NCI-H1105 treated with DMSO at 0.1 percent for 48 hours (cell line): ENCODE measurements at regions not wholly inside any gene's neighbourhood (a gene's known extent, or its start where the extent isn't known, plus 50 kb on each side); places are given as distances from the start of the nearest gene placed in this dataset.
"Not testable (repeated sequence)": the region's sequence is repeated elsewhere in the genome, so short reads cannot be mapped to it uniquely, and the experiment has no call there.

Experiments used
- DNase-seq: peaks from one replicate; lab custom pipeline; 2025; lab: John Stamatoyannopoulos, UW

GRCh38 chr12:124218650-124219049, 76.2 kb upstream of the RFLNA start:
- DNase-seq = not testable (repeated sequence)

GRCh38 chr12:124222368-124223245, 72.3 kb upstream of the RFLNA start:
- no peak for DNase-seq

DNA sequence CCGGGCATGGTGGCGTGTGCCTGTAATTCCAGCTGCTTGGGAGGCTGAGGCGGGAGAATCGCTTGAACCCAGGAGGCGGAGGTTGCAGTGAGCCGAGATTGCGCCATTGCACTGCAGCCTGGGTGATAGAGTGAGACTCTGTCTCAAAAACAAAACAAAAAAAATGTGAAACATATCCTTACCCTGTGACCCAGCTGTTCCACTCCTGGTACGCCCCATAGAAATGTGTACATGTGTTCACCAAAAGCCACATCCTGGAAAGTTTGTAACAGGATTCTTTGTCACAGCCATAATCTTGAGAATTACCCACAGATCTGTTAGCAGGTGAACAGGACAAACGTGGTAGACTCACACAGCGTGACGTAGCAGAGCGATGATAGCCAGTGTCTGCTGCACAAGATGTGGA, 71.2 kb upstream of the RFLNA start:
- not testable (repeated sequence) for DNase-seq

DNA sequence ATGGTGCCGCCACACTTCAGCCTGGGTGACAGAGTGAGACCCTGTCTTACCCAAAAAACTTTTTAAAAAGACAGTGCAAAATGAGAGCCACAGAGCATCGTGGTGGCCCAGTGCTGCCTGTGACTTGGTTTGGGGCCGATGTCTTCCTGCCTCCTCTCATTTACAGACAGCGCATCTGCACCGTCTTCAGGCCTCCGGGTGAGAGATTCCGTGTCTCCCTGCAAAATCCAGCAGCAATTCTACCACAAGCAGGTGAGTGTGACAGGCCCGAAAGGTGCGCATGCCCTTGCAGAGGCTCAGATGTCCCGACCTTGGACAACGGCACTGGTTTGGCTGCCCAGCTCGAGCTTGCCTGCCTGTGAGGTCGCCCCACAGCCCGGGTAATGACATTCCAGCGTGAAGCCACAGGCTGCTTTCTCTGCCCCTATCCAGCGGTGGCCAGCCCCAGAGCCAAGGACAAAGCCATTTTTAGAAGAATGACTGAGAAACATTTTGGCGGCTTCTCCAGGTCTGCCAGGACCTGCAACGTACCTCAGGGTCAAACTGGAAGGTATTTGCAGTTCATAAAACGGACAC, 70.3 kb upstream of the RFLNA start:
- no peak for DNase-seq

DNA sequence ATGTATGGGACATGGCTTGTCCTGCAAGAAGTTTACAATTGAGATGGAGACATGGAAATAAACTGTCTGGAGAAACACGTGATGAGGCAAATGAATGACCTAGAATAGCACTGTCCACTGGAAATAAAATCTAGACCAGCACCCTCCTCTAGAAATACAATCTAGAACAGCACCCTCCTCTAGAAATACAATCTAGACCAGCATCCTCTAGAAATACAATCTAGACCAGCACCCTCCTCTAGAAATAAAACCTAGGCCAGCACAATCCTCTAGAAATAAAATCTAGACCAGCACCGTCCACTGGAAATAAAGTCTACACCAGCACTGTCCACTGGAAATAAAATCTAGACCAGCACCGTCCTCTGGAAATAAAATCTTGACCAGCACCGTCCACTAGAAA, 69.2 kb upstream of the RFLNA start:
- DNase-seq = no peak

- DNase-seq = no peak
Measured at GRCh38 chr12:124227951-124228711, 66.8 kb upstream of the RFLNA start.

DNA sequence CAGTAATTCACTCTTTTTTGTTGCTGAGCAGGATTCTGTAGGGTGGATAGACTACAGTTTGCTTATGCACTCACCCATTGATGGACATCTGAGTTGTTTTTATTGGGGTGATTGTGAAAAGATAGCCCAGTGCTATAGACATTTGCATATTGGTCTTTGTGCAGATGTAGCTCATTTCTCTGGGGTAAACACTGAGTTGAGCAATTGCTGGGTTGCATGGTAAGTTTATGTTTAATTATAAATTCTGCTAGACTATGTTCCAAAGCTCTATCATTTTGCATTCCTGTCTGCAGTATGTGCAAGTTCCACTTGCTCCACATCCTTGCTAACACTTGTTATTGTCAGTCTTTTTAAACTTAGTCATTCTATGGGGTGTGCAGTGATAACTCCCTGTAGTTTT, 65.4 kb upstream of the RFLNA start:
- no peak for DNase-seq

GRCh38 chr12:124230117-124230757, 64.7 kb upstream of the RFLNA start:
- DNase-seq = no peak

- no peak for DNase-seq
Measured at GRCh38 chr12:124230789-124231188, 64.1 kb upstream of the RFLNA start.

- DNase-seq = no peak
Measured at GRCh38 chr12:124231980-124232653, 62.8 kb upstream of the RFLNA start.

DNA sequence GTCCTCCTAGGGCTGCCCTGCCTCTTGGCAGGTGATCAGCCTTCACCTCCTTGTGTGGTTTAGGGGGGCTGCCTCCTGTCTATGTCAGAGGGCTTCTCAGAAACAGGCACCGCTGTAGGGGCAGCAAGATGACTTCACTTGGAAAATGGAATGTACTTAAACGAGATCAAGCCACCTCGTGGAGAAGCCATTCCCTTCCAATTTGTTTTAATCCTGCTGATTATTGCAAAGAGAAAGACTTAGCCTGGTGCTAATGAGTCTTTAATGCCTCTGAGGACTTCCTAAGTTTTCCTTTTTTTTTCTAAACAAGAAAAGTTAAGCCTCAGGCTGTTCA, 62.3 kb upstream of the RFLNA start:
- no peak for DNase-seq

DNA sequence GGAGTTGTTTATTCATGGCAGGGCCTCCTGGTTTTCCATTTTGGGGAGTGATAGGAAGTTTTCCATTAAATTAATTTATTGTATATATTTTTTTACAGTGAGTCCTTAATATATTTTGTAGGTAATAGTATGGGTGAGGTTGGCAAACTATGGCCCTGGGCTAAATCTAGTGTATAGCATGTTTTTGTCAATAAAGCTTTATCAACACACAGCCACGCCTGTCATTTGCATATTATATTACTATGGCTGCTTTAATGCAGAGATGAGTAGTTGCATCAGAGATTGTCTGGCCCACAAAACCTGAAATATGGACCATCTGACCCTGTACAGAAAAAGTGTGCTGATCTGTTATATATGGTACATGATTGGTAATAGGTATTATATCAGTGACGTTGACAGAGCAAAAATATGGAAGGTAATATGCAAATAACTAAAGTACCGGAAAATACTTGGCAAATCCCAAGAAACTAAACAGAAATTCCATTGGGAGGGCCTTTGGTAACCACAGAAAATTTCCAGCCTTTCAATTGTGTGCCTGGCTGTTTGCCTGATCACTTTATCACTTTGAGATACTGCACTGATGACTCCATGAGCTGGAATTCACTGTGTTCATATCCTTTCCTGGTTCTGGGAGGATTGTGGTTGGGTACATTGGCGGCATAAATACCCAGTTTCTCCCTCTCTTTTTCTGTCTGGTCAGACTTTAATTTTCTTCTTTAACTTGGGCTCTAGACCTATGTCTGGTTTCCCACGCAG, 61.7 kb upstream of the RFLNA start:
- no peak for DNase-seq

DNA sequence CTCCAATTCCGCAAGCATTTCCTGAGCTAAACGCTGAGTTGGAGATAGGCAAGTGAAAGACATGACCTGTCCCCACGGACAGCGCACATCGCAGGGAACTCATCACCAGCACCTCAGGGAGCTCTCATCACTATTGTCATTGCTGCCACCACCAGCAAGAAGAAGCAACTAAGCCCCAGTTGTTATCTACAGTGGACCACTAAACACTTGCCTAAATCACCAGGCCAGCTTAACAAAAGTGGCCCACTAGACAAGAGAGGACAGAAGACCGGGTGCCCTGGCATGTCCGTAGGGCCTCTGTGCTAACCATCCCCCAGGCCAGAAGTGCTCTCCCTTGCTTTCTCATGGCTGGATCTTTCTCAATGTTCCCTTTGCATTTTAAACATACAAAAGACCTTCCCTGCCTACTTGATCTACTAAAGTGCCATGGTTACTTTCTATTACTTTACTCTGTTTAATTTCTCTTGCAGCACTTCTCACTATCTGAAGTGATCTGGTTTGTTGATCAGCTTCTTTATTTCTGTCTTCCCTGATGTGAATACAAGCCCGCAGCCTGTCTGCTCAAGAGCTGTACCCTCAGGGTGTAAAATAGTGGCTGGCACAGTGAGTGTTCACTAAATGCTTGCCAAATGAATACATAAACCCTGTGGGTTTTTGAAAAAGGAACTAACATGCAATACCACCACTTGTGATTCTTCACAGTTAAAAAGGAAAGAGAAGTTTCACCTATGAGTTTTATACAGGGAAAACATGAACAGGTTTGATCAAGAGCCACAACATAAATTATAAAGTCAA, 60.9 kb upstream of the RFLNA start:
- no peak for DNase-seq

GRCh38 chr12:124236625-124237031, 58.3 kb upstream of the RFLNA start:
- no peak for DNase-seq

- DNase-seq = no peak
Measured at GRCh38 chr12:124238886-124239285, 56.0 kb upstream of the RFLNA start.

- DNase-seq = no peak
Measured at GRCh38 chr12:124240493-124240892, 54.4 kb upstream of the RFLNA start.

DNA sequence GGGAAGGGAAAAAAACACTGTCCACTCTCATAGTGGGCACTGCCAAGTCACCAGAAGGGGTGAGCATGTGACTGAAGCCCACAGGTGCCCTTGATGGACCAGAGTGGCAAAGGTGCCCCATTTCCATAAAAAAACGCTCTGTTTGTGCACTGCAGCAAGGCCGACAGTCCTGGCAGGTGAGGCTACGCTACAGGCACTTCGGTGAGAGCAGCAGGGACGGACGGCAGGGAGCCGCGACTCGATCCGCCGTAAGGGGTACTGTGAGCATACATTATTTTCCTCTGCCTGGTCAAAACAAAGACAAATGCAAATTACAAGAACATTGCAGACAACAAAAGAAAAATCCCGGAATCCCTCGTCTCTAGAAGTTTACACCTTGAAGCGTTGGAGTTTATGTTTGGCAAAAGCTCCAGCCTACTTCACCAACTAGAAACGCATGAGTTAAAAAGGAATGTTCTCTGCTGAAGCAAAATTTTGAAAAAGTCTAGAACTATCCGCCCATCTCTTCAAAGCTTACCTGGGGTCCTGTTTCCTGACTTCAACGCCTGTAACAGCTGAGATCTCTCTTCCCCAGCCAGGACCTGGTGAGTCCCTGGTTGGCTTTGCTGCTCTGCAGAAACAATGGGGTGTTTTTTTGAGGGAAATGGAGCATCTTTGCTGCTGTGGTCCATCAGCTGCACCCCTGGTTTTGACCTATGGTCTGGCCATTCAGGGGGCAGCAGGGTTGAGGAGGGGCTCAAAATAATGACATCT, 52.9 kb upstream of the RFLNA start:
- DNase-seq = no peak

- no peak for DNase-seq
Measured at GRCh38 chr12:124242529-124243065, 52.3 kb upstream of the RFLNA start.

GRCh38 chr12:124243936-124244335, 51.0 kb upstream of the RFLNA start:
- no peak for DNase-seq
